ENCODE measurements at regions not wholly inside any gene's neighbourhood (a gene's known extent, or its start where the extent isn't known, plus 50 kb on each side); places are given as distances from the start of the nearest gene placed in this dataset.
A peak's percentile ranks its signal among the peaks of the same experiment; 100 is the strongest.
"Not testable (repeated sequence)": the region's sequence is repeated elsewhere in the genome, so short reads cannot be mapped to it uniquely, and the experiment has no call there.

- DNase-seq = no peak
Observed at GRCh38 chr10:128178302-128178958, 52.2 kb upstream of the MKI67 start.

DNA sequence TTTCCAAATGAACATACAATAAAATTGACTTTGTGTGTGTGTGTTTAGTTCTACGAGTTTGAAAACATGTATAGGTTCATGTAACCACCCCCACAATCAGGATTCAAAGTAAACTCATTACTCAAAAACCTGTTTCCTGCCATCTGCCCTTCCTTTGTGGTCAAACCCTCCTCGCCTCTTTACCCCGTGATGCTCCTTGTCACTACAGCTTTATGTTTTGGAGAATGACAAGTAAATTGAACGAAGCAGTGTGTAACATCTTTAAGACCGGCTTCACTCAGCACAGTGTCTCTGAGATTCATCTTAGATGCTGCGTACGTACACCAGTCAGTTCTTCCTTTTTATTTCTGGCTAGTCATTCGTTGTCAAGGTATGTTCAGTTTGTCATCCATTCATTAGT lies 54.6 kb upstream of the MKI67 start:
- no peak for DNase-seq

DNA sequence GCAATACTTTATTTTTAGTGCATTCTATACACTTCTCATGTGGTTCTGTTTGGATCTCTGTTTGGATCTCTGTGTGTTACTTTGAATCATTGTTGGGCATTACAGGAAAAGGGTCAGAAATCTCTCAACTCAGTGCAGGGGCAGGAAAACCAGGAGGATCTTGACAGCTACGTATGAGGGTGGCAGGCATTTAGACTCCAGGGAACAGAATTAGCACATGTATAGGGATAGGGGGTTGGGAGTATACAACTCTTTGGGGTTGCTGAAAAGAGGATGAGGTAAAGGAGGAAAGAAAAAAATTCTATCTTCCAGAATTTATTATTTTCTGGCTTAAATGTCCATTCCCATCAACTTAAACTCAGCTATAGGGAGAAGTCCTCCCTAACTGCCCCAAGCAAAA lies 59.4 kb upstream of the MKI67 start:
- no peak for DNase-seq

DNA sequence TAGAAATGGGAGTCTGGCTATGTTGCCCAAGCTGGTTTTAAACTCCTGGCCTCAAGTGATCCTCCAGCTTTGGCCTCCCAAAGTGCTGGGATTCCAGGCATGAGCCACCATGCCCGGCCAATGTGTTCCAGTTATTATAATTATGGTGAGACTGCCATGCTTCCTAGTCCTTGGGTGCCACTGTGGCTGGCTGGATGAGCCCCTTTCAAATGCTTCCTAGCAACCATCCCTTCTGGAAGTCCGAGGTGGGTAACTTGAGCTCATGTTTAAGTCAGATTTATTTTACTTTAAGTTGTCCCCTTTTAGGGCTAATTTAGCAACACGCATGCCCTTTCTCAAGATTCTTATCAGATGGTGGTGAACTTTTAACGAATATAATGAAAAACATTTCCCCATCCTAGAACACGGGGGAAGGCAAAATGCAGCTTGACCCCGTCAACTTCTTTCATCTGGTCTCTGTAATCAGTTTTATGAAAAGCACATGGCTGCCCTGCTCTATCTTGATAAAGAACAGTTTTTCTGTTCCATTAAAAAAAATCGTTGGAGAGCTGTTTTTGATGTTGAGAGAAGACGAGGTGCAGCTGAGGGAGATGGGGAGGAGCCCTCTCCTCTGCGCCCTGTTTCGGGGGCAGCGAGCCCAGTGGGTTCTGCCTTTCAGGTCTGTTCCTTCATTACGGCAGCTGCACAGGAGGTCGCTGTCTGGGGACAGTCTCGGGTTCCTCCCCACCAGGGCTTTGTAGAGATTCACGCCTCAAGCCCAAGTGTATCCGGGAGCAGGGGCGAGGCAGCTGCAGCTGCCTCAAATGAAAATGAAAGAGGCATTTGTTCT lies 61.0 kb upstream of the MKI67 start:
- DNase-seq = no peak

DNA sequence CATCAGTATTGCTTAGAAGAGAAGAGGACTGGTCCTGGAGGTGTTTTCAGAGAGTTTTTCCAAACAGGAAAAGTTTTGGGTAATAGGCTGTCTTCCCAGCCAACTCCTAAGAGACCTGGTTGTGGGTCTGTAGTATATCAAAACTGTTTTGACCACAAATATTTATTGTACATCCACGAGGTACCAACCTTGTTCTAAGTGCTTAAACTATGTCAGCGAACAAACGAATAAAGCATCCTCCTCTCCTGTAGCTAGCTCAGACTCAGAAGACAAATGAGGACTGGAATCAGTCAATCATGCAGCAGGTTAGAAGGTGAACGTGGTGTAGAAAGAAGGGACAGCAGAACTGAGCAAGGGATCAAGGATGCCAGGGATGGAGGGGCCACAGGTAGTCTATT lies 61.6 kb upstream of the MKI67 start:
- DNase-seq = no peak

DNA sequence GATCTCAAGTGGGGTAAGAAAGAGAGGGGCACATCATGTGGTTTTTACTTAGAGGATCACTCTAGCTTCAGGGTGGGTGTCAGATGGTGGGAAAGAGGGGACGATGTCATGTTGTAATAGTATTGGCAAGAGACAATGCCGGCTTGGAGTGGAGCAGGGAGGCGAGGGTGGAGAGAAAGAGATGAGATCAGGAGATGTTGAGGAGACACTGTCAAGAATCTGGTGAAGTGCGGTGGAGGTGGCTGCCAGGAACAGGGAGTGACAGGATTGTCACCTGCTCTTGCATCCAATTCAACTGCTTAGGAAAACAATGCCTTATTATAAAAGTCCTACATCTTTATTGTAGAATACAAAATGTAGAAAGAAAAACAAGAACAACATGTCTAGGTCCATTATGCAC lies 63.0 kb upstream of the MKI67 start:
- DNase-seq = no peak

GRCh38 chr10:128191847-128192246 lies 65.6 kb upstream of the MKI67 start:
- DNase-seq = no peak

GRCh38 chr10:128201826-128202225 lies 75.6 kb upstream of the MKI67 start:
- DNase-seq = not testable (repeated sequence)

GRCh38 chr10:128203028-128203427 lies 76.8 kb upstream of the MKI67 start:
- no peak for DNase-seq

- not testable (repeated sequence) for DNase-seq
Observed at GRCh38 chr10:128205591-128205990, 79.4 kb upstream of the MKI67 start.

- DNase-seq = no peak
Observed at GRCh38 chr10:128206676-128207075, 80.5 kb upstream of the MKI67 start.

- no peak for DNase-seq
Observed at GRCh38 chr10:128209862-128210214, 83.6 kb upstream of the MKI67 start.

GRCh38 chr10:128210215-128211063 lies 84.2 kb upstream of the MKI67 start:
- peak; percentile 36 to 45 for DNase-seq

DNA sequence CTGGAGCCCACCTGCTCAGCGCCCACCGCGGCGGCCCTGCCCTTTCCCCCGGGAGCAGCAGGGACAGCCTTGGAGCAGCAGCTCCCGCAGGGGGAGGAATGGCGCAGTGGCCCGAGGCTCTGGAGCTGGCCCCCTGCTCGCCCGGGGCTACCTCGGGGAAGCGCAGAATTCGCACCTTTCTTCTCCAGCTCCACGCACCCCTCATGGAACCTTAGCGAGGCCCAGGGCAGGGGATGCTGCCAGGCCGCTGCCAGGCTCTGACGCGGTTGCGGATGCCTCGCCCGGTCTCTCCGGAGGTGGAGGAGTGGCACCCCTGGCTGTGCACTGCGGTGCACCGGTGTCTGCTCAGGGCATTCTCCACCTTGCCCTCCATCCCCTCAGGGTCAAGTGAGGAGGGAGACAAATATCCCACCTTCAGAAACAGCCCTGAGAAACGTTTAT lies 84.9 kb upstream of the MKI67 start:
- DNase-seq = no peak

GRCh38 chr10:128211953-128212727 lies 85.9 kb upstream of the MKI67 start:
- DNase-seq = peak; percentile 59 to 66

GRCh38 chr10:128213156-128213555 lies 86.9 kb upstream of the MKI67 start:
- DNase-seq = no peak

- DNase-seq = no peak
Observed at GRCh38 chr10:128215733-128216132, 89.5 kb upstream of the MKI67 start.

DNA sequence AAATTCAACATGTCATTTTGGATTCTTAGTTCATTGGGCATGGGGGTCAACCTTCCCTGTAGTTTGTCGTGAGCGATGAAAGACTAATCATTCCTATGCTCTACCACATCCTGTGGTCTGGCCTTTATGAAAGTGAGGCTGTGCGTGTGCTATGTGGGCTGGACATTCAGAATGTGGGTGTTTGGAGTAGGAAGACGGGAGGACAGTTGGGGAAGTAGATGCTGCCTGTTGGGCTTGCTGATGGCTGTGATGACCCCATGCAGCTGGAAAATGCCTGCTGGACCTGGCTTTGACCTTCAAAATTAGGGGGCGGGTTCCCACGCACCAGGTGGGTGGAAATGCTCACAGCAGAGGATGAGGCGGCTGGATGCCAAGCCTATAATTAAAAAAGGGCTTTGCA lies 90.9 kb upstream of the MKI67 start:
- DNase-seq = no peak

GRCh38 chr10:128218161-128218560 lies 91.9 kb upstream of the MKI67 start:
- DNase-seq = no peak

DNA sequence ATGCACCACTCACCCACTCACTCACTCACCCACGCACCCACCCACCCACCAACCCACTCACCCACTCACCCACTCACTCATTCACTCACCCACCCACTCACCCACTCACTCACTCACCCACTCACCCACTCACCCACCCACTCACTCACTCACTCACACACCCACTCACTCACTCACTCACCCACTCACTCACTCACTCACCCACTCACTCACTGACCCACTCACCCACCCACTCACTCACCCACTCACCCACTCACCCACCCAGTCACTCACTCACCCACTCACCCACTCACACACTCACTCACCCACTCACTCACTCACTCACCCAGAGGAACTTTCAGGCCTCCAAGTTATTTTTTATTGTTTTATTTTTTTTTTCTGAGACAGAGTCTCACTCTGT lies 93.1 kb upstream of the MKI67 start:
- no peak for DNase-seq

DNA sequence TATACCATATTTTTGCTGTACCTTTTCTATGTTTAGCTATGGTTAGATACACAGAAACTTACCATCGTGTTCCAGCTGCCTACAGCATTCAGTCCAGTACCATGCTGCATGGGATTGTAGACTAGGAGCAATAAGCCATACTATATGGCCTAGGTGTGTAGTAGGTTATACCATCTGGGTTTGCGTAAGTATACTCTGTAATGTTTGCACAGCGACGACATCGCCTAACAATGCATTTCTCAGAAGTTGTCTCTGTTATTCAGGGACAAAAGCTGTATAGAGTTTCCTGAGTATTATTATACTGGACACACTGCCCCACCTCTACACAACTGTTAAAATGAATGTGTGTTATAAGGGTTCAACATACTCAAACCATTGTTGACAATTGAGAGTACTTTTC lies 93.8 kb upstream of the MKI67 start:
- DNase-seq = no peak

DNA sequence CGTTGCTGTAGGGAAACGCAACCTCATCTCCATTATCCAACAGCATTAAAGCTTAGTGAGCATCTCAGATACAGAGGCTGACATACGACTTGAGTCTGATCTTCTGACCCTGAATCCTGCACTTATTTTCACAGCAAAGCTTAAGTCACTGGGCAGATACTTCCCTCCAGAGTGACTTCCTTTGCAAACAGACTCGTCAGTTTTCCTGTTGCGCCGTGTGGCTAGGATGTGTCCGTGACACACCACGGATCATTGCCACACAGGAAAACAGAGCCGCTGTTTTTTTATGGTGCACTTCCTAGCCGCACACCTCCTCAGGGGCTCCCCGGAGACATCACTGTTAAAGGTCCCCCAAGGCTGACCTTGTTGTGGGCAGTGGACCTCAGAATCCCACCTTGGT lies 94.9 kb upstream of the MKI67 start:
- no peak for DNase-seq
